Activated CD4-positive, alpha-beta T cell treated with anti-CD3 and anti-CD28 coated beads for 36 hours (primary cell): ENCODE measurements at regions not wholly inside any gene's neighbourhood (a gene's known extent, or its start where the extent isn't known, plus 50 kb on each side); places are given as distances from the start of the nearest gene placed in this dataset.
A peak's percentile ranks its signal among the peaks of the same experiment; 100 is the strongest.
"Not testable (repeated sequence)": the region's sequence is repeated elsewhere in the genome, so short reads cannot be mapped to it uniquely, and the experiment has no call there.

Experiments
- ATAC-seq: fragments of 200-7000 bp; cut with Tn5 transposase; one replicate; pipeline ENCODE4 v1.10.0; 2021; ENCODE audit warnings: mild to moderate bottlenecking, moderate library complexity
- CTCF ChIA-PET: fragments of 350-600 bp; sonication (Branson Sonifier 250); formaldehyde crosslinking; loops from one replicate; lab custom pipeline; 2021; ENCODE audit warnings: antibody characterized with exemption; lab: Charles Lee
- POLR2A ChIA-PET: fragments of 350-600 bp; sonication (Branson Sonifier 250); formaldehyde crosslinking; loops from one replicate; lab custom pipeline; 2021; ENCODE audit warnings: antibody characterized with exemption, inconsistent platforms; lab: Charles Lee
- DNase-seq: peaks from one replicate; pipeline ENCODE4 v3.0.0-alpha.2; 2020
- H3K27ac Mint-ChIP-seq: one replicate; pipeline ENCODE4 v1.8.0; 2021; ENCODE audit warnings: mixed read lengths
- H3K27me3 Mint-ChIP-seq: one replicate; pipeline ENCODE4 v1.8.0; 2021; ENCODE audit warnings: mixed read lengths
- H3K36me3 Mint-ChIP-seq: one replicate; pipeline ENCODE4 v1.8.0; 2021; ENCODE audit warnings: low read depth, mixed read lengths
- H3K4me1 Mint-ChIP-seq: one replicate; pipeline ENCODE4 v1.8.0; 2021; ENCODE audit warnings: mixed read lengths
- H3K4me3 Mint-ChIP-seq: one replicate; pipeline ENCODE4 v1.8.0; 2021; ENCODE audit warnings: mild to moderate bottlenecking, moderate library complexity, mixed read lengths
- H3K9me3 Mint-ChIP-seq: one replicate; pipeline ENCODE4 v1.8.0; 2021; ENCODE audit warnings: low read depth, mixed read lengths
- intact Hi-C, 2 experiments: fragments of 100-400 bp; cut with DNase I in 1 of 2; cut with micrococcal nuclease in 1 of 2; formaldehyde crosslinking; loops; one replicate each; pipeline versions ENCODE4 v1.14.2 to v1.15.1; 2022 to 2024; cut with DNase I, micrococcal nuclease

DNA sequence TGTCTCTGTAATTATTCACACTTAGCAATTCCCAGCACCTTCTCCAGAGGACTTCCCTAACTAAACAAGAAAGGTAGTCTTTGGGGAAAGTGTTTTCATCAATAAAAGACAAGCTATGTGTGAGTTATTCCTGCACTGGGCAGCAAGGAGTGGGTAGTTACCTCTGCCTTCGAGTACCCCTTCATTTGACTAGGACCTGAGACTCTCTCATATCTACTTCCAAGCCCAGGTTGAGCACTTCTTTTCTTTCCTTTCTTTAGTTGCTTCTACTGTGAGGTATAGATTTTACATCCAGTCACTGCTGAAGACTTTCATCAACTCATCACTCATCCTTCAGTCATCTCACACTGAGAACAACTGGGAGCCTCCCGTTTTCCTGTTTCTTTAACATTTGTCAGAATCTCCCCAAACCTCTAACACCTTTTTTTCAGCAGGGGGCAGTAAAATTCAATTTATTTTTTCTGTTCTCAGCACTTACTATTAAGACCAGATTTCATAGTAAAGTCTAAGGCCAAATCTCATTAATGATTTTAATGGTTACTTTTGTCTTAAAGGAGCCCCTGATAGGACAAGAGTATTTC, 80.1 kb upstream of the PRSS1 start:
- intact Hi-C loops: loop anchor here (1.0 to 5.0 kb wide), 4 partner anchors 36 to 142 kb away; no protein-coding TSS in a partner anchor
- Mint-ChIP-seq H3K9me3 (no peaks in the 10 kb centered on the region), H3K4me3 (no peak overlapping the region), H3K27me3 (no peaks in the 10 kb centered on the region), H3K27ac (peak overlapping the region; percentile 59), H3K36me3 (no peaks in the 10 kb centered on the region), H3K4me1 (peaks cover 28% of the 10 kb centered on the region)
- peak; percentile 39 for ATAC-seq
- no peak for DNase-seq
- POLR2A ChIA-PET: no interaction called here
- CTCF ChIA-PET: interaction anchor here (1.0 to 3.4 kb wide), 3 partner anchors 9 to 114 kb away, joined by 3 to 12 read pairs (median 4); no protein-coding TSS in a partner anchor

DNA sequence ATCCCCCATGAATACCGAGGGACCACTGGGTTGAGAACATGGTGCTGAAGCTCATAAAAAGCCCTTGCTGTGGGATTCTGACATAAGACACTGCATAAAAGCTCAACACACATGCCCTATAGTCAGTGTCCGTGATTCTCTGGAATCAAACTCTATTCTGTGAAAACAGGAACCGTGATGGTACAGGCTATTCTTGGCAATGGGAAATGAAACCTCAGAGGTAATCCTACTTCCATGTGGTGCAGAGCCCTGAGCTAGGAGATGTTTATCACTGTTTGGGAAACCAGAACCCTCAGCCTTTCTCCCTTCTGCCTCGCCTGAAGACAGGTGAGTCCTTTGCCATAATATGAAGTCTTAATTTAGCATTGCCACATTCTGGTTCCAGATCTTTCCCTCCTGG, 80.8 kb upstream of the PRSS1 start:
- intact Hi-C loops: loop anchor here (2.0 to 5.0 kb wide), 2 partner anchors 36 to 44 kb away; no protein-coding TSS in a partner anchor
- ATAC-seq: no peak
- H3K27me3 Mint-ChIP-seq: no peaks in the 10 kb centered on the region

DNA sequence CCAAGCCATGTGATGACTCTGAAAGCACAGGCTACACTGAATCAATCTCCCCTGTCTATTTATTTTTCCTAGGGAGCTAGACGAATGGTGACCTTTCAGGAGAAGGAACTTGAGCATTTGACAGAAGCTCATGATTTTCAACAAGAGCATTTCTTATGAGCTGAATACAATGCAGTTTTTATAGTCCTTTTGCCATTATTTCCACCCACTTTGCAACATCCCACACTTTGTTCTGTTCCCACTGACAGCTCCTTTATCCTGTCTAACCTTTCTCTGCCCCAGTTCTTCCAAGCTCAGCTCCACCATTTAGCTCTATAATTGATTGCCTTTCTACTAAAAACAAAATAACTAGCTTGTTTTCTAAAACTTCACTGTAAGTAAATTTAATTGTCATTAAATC, 91.9 kb upstream of the PRSS1 start:
- DNase-seq (no peak), ATAC-seq (no peak)
- ChIA-PET CTCF (interaction anchor here (0.7 to 0.8 kb wide), 2 partner anchors 125 to 126 kb away, joined by 4 read pairs; no protein-coding TSS in a partner anchor), POLR2A (no interaction called here)
- no peak overlapping the region for H3K27ac Mint-ChIP-seq
- no peaks in the 10 kb centered on the region for H3K36me3 Mint-ChIP-seq
- H3K9me3 Mint-ChIP-seq: no peaks in the 10 kb centered on the region
- H3K27me3 Mint-ChIP-seq: no peaks in the 10 kb centered on the region
- intact Hi-C loops: no loop called here
- H3K4me1 Mint-ChIP-seq: peaks cover 3% of the 10 kb centered on the region
- H3K4me3 Mint-ChIP-seq: no peak overlapping the region

More for the DNA sequence above, 80.8 kb upstream of the PRSS1 start:
- DNase-seq: no peak
- CTCF ChIA-PET: interaction anchor here (1.0 to 3.4 kb wide), 3 partner anchors 8 to 115 kb away, joined by 3 to 12 read pairs (median 4); no protein-coding TSS in a partner anchor
- H3K4me3 Mint-ChIP-seq: no peak overlapping the region
- POLR2A ChIA-PET: no interaction called here
- no peak overlapping the region for H3K27ac Mint-ChIP-seq
- no peaks in the 10 kb centered on the region for H3K9me3 Mint-ChIP-seq
- H3K4me1 Mint-ChIP-seq: peaks cover 28% of the 10 kb centered on the region
- no peaks in the 10 kb centered on the region for H3K36me3 Mint-ChIP-seq

DNA sequence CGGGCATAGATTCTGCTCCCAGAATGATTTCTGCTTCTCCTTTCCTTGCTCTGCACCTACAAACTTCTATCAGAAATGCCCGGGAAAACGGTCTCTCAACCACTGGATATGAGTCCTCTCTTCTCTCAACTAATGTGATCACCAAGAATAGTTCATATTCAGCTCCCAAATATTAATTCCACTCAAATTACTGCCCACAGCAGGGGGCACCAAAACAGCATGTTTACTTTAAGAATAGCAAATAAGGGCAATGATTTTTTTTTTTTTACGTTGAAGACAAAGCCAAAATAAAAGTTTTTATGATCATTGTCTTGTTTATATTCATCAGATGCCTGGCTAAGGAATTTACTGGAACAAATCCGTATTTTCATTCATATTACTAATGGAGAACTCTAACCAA, 94.9 kb upstream of the PRSS1 start:
- no peaks in the 10 kb centered on the region for H3K27me3 Mint-ChIP-seq
- POLR2A ChIA-PET: no interaction called here
- H3K4me3 Mint-ChIP-seq: no peak overlapping the region
- CTCF ChIA-PET: interaction anchor here (0.8 to 0.9 kb wide), 2 partner anchors 59 to 157 kb away, joined by 3 read pairs; no protein-coding TSS in a partner anchor
- no peaks in the 10 kb centered on the region for H3K36me3 Mint-ChIP-seq
- ATAC-seq (no peak), DNase-seq (no peak)
- no peaks in the 10 kb centered on the region for H3K9me3 Mint-ChIP-seq
- peaks cover 3% of the 10 kb centered on the region for H3K4me1 Mint-ChIP-seq
- intact Hi-C loops: no loop called here
- no peak overlapping the region for H3K27ac Mint-ChIP-seq

DNA sequence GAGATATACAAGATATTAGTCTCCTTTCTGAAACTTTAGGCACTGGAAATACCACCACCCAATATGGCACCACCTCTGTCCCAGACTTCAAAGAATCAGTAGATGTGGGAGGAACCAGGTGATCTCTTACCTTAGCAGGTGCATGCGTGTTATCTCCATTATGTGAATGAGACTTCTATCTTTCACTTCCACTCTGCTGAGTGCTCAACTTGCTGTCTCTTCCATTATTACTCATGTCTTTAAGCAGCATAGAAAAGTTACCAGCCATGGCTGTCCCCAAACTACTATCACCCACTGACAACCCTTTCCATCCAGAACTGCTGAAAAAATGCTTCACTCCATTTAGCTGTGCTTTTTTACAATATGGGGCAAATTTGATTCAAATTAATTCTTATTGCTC, 101.5 kb upstream of the PRSS1 start:
- peaks cover 7% of the 10 kb centered on the region for H3K4me1 Mint-ChIP-seq
- H3K4me3 Mint-ChIP-seq: no peak overlapping the region
- H3K9me3 Mint-ChIP-seq: no peaks in the 10 kb centered on the region
- intact Hi-C loops: no loop called here
- DNase-seq: no peak
- peaks cover 2% of the 10 kb centered on the region for H3K27me3 Mint-ChIP-seq
- ChIA-PET CTCF (no interaction called here), POLR2A (no interaction called here)
- peak; percentile 58 for ATAC-seq
- H3K36me3 Mint-ChIP-seq: no peaks in the 10 kb centered on the region
- no peak overlapping the region for H3K27ac Mint-ChIP-seq

DNA sequence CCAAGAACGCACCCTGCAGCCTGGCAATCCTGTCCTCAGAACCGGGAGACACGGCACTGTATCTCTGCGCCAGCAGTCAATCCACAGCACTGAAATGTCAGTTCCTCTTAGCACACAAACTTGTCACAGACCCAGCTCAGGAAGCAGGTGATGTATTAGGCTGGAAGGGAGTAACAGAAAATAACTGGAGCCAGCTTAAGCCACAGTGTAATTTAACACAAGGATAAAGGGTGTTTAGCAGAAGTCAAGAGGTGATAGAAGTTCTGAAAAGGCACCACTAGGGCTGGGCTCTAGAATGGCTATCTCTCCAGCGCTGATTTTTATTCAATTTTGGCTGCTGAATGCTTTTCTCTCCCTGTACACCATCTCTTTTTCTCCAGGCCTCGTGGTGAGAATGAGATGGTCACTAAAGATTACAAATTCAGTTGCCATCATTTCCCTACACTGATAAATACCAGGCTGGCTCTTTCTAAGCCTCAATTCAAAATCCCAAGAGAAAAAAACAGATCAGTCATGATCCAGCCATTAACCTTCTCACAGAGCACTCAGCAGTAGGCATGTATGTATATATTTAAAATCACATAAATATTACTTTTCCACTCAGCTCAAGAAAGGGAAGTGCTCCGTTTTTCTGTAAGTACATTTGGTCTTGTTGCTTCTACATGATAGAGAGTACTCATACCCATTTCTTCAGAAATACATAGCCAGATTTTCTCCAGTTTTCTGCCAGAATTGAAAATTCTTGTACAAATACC, 102.7 kb upstream of the PRSS1 start:
- ChIA-PET POLR2A (no interaction called here), CTCF (no interaction called here)
- Mint-ChIP-seq H3K9me3 (no peaks in the 10 kb centered on the region), H3K36me3 (no peaks in the 10 kb centered on the region), H3K27me3 (peaks cover 2% of the 10 kb centered on the region), H3K27ac (peak overlapping the region; percentile 74), H3K4me3 (peak overlapping the region; percentile 64), H3K4me1 (peaks cover 12% of the 10 kb centered on the region)
- DNase-seq: no peak
- intact Hi-C loops: no loop called here
- ATAC-seq: peak; percentile 19

DNA sequence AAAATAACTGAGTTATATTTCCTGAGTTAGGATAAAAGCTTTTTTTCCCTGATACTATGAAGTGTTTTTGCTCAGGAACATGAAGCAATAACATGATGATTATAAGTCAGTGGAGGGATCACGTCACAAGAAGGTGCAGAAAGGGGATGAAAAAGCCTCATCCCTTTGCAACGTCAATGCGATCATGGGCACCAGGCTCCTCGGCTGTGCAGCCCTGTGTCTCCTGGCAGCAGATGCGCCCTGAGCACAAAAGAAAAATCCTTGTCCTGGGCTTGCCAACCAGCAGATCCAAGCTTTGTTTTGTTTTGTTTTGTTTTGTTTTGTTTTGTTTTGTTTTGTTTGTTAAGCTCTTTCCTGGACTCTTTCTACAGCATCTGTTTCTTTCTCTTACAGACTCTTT, 103.5 kb upstream of the PRSS1 start:
- Mint-ChIP-seq H3K4me3 (peak overlapping the region; percentile 64), H3K9me3 (no peaks in the 10 kb centered on the region), H3K36me3 (no peaks in the 10 kb centered on the region), H3K4me1 (peaks cover 12% of the 10 kb centered on the region), H3K27me3 (peaks cover 2% of the 10 kb centered on the region), H3K27ac (peak overlapping the region; percentile 74)
- CTCF ChIA-PET: interaction anchor here (1.7 kb wide), 1 partner anchor 14 kb away, joined by 5 read pairs; no protein-coding TSS in a partner anchor
- ATAC-seq (peak; percentile 63), DNase-seq (peak; percentile 30)
- POLR2A ChIA-PET: interaction anchor here (0.7 kb wide), 1 partner anchor 22 kb away, joined by 3 read pairs; no protein-coding TSS in a partner anchor
- intact Hi-C loops: no loop called here

DNA sequence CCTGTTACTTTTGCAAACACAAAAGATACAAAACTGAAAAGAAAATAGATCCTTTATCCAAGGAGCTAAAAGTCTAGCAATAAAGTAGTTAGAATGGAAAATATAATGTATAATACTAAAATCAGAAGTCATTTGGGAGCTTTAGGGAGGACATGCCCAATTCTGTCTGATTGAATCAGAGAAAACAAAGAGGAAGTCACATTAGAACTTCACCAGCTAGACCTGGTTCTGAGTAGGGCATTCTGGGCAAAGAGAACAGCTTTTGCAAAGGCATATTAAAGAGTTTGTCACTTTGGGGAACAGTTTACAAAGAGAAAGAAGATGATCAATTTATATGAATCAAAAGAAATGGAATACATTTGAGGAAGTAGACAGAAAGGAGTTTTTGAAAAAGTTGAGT, 107.0 kb upstream of the PRSS1 start:
- POLR2A ChIA-PET: no interaction called here
- H3K4me1 Mint-ChIP-seq: peaks cover 11% of the 10 kb centered on the region
- peak overlapping the region; percentile 33 for H3K27ac Mint-ChIP-seq
- intact Hi-C loops: no loop called here
- H3K9me3 Mint-ChIP-seq: no peaks in the 10 kb centered on the region
- ATAC-seq: no peak
- CTCF ChIA-PET: interaction anchor here (0.7 to 0.9 kb wide), 2 partner anchors 169 to 575 kb away, joined by 3 read pairs; no protein-coding TSS in a partner anchor
- no peak for DNase-seq
- H3K4me3 Mint-ChIP-seq: no peak overlapping the region
- peaks cover 2% of the 10 kb centered on the region for H3K27me3 Mint-ChIP-seq
- H3K36me3 Mint-ChIP-seq: no peaks in the 10 kb centered on the region

DNA sequence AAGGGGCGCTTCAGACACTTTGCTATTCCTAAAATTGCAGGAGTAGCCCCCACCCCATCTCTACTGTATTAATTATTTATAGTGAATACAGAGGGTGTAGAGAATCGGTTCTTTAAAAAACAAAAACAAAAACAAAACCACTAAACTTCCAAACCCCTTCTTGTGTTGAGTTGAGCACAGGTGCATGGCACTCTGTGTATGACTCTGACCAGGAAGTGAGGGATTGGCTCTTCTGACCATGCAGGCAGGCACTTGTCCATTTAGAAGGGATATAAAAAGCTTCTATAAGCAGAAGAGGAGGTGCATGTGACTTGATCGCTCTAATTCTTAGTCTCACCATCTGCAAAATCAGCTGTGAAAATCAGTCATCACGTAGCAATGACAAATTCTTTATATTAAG, 108.0 kb upstream of the PRSS1 start:
- DNase-seq, H3K9me3 Mint-ChIP-seq, ATAC-seq, H3K36me3 Mint-ChIP-seq, H3K27me3 Mint-ChIP-seq, intact Hi-C loops, H3K4me3 Mint-ChIP-seq: not testable (repeated sequence)
- ChIA-PET POLR2A (interaction anchor here (1.0 kb wide), 1 partner anchor 170 kb away, joined by 3 read pairs; no protein-coding TSS in a partner anchor), CTCF (interaction anchor here (0.7 kb wide), 1 partner anchor 574 kb away, joined by 4 read pairs; no protein-coding TSS in a partner anchor)
- Mint-ChIP-seq H3K27ac (peak overlapping the region; percentile 72), H3K4me1 (peaks cover 13% of the 10 kb centered on the region)

DNA sequence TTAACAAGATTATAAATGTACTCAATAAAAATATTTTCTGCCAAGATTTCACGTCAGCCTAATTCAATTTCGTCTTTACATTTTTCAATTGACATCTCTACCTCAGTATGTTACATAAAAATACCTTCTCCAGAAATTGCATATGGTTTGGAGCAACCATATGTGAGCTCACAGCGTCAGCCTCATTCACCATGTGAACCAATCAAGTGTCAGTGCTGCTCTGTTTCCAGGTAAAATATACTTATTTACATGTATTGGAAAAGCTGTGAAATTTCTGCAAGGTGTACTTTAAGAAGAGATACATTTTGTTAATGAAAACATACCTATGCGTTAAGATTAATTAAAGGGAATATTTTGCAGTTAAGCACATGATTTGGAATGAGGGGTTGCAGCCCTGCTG, 110.7 kb upstream of the PRSS1 start:
- no peaks in the 10 kb centered on the region for H3K36me3 Mint-ChIP-seq
- DNase-seq (no peak), ATAC-seq (no peak)
- intact Hi-C loops: loop anchor here in 1 of 2 experiments (10.0 kb wide), 1 partner anchor 576 kb away; no protein-coding TSS in a partner anchor
- H3K27ac Mint-ChIP-seq: no peak overlapping the region
- H3K4me1 Mint-ChIP-seq: peaks cover 15% of the 10 kb centered on the region
- H3K9me3 Mint-ChIP-seq: no peaks in the 10 kb centered on the region
- H3K27me3 Mint-ChIP-seq: no peaks in the 10 kb centered on the region
- CTCF ChIA-PET: no interaction called here
- POLR2A ChIA-PET: no interaction called here
- peak overlapping the region; percentile 49 for H3K4me3 Mint-ChIP-seq

DNA sequence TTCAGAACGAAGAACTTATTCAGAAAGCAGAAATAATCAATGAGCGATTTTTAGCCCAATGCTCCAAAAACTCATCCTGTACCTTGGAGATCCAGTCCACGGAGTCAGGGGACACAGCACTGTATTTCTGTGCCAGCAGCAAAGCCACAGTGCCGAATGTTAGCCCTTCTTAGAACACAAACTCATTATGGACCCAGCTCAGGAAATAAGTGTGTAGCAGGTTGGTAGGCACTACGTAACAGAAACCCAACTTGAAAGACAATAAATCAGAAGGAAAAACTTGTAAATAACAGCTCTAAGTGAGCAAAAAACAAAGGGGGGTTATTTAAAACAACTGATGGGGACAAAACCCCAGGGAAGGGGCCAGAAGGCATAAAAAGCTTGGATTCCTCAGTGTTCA, 112.0 kb upstream of the PRSS1 start:
- Mint-ChIP-seq H3K27me3 (no peaks in the 10 kb centered on the region), H3K27ac (peak overlapping the region; percentile 98), H3K4me3 (peak overlapping the region; percentile 88), H3K9me3 (no peaks in the 10 kb centered on the region), H3K36me3 (no peaks in the 10 kb centered on the region), H3K4me1 (peaks cover 14% of the 10 kb centered on the region)
- POLR2A ChIA-PET: interaction anchor here (0.8 to 1.9 kb wide), 8 partner anchors 102 to 237 kb away, joined by 3 to 16 read pairs (median 5); no protein-coding TSS in a partner anchor
- CTCF ChIA-PET: interaction anchor here (1.1 to 2.4 kb wide), 9 partner anchors 14 to 181 kb away, joined by 4 to 19 read pairs (median 6); no protein-coding TSS in a partner anchor
- intact Hi-C loops: loop anchor here in 1 of 2 experiments (2.0 to 10.0 kb wide), 3 partner anchors 74 to 578 kb away; no protein-coding TSS in a partner anchor
- DNase-seq: no peak
- ATAC-seq: peak; percentile 65
